Fibroblast of lung (primary cell): ENCODE measurements at regions not wholly inside any gene's neighbourhood (a gene's known extent, or its start where the extent isn't known, plus 50 kb on each side); places are given as distances from the start of the nearest gene placed in this dataset.

Experiments used
- EZH2 ChIP-seq: IDR thresholded peaks from 2 replicates; pipeline ENCODE4 v1.5.1; 2012; ENCODE audit warnings: low read length, control low read depth, mild to moderate bottlenecking; ENCODE audit errors: missing control alignments
- TF ChIP-seq, protein P1 (sequence below), 2 donors: IDR thresholded peaks in 1 of 2; conservative IDR thresholded peaks in 1 of 2; 1 replicate in 1 of 2; 2 replicates in 1 of 2; pipeline ENCODE4 v1.5.1; 2011 to 2012; ENCODE audit warnings: low read length in 2 of 2, control low read depth in 1 of 2, inconsistent platforms in 1 of 2, low read depth in 1 of 2, mild to moderate bottlenecking in 1 of 2

DNA sequence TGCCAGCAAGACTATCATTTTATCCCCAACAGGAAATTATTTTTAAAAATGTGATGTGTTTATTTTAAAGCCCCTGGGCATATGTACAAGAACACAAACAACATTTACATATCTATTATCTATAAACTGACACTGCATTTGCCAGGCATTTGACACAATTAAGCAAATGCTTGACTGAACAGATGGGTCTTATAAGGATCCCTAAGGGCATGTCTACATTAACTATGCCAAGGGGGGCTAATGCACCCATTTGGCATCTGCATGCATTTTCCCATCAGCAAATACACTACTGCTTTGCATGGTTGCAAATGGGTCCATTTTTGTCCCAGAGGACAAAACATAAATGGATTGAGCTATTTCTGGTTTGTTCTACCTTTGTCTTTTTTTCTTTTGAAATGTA, 884.8 kb upstream of the B3GALT2 start:
- TF ChIP-seq, protein P1, sequence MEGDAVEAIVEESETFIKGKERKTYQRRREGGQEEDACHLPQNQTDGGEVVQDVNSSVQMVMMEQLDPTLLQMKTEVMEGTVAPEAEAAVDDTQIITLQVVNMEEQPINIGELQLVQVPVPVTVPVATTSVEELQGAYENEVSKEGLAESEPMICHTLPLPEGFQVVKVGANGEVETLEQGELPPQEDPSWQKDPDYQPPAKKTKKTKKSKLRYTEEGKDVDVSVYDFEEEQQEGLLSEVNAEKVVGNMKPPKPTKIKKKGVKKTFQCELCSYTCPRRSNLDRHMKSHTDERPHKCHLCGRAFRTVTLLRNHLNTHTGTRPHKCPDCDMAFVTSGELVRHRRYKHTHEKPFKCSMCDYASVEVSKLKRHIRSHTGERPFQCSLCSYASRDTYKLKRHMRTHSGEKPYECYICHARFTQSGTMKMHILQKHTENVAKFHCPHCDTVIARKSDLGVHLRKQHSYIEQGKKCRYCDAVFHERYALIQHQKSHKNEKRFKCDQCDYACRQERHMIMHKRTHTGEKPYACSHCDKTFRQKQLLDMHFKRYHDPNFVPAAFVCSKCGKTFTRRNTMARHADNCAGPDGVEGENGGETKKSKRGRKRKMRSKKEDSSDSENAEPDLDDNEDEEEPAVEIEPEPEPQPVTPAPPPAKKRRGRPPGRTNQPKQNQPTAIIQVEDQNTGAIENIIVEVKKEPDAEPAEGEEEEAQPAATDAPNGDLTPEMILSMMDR (conservative IDR thresholded peaks at IDR 0.05 in 1 of 2, IDR thresholded peaks at IDR 0.05 in 1 of 2; ENCODE audit: low read depth in 1 of 2, low read length in 2 of 2): no peak
- TF ChIP-seq EZH2: no peak
